ENCODE measurements at regions not wholly inside any gene's neighbourhood (a gene's known extent, or its start where the extent isn't known, plus 50 kb on each side); places are given as distances from the start of the nearest gene placed in this dataset.

DNA sequence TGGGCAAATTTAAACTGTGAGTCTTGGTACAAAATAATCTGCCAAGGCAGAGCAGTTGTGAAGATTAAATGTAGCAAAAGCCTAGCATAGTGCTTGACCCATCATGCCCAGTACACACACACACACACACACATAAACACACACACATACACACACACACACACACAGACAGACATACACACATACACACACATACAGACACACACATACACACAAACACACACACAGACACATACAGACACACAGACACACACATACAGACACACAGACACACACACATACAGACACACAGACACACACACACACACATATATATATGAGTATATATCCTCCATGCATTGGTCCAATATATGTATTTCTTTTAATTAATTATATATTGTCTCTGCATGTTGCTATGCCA, 328.8 kb upstream of the DNAJC19 start:
- Histone ChIP-seq H3K4me1 (ENCODE audit: low read length) (no peaks in the 10 kb centered on the region), H4K20me1 (ENCODE audit: insufficient read depth, low read length) (no peaks in the 10 kb centered on the region), H3K27me3 (ENCODE audit: low read depth, low read length) (0 out of 2 replicates have a peak, but pooled peaks cover under 1% of the 10 kb centered on the region), H3K4me2 (ENCODE audit: low read length) (no peak overlapping the region), H3K9me3 (ENCODE audit: insufficient read depth, low read length) (no peaks in the 10 kb centered on the region), H3K9ac (ENCODE audit: low read length) (no peak overlapping the region), H3K4me3 (ENCODE audit: low read length) (no peak overlapping the region), H3K79me2 (ENCODE audit: low read length) (no peaks in the 10 kb centered on the region), H3K36me3 (replicated peaks; ENCODE audit: low read depth, low read length) (no peaks in the 10 kb centered on the region), H2AFZ (ENCODE audit: low read depth, low read length) (no peak overlapping the region), H3K27ac (ENCODE audit: low read length) (no peak overlapping the region)
- no peak for TF ChIP-seq EZH2phosphoT487 (IDR thresholded peaks at IDR 0.05; ENCODE audit: low read depth)
- TF ChIP-seq, protein P1, sequence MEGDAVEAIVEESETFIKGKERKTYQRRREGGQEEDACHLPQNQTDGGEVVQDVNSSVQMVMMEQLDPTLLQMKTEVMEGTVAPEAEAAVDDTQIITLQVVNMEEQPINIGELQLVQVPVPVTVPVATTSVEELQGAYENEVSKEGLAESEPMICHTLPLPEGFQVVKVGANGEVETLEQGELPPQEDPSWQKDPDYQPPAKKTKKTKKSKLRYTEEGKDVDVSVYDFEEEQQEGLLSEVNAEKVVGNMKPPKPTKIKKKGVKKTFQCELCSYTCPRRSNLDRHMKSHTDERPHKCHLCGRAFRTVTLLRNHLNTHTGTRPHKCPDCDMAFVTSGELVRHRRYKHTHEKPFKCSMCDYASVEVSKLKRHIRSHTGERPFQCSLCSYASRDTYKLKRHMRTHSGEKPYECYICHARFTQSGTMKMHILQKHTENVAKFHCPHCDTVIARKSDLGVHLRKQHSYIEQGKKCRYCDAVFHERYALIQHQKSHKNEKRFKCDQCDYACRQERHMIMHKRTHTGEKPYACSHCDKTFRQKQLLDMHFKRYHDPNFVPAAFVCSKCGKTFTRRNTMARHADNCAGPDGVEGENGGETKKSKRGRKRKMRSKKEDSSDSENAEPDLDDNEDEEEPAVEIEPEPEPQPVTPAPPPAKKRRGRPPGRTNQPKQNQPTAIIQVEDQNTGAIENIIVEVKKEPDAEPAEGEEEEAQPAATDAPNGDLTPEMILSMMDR (IDR thresholded peaks at IDR 0.05; ENCODE audit: low read depth, low read length): no peak

DNA sequence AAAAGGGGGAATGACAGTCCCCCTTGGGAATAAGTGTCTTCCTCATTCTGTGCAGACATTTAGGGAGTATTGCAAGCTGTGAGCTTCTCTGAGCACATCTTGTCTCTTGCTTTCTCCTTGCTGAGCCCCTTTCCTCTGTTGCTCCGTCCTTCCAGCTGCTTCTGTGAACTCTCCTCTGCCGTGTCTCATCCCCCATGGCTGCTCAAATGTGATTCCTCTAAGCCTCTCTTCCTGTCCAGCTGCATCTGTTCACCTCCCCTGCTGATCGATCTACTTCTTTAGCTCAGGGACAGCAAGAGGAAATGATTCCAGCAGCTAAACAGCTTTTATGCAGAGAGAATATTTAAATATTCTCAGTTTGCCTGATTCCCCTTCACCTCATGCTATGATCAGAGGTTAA, 328.0 kb upstream of the DNAJC19 start:
- H4K20me1 ChIP-seq (ENCODE audit: insufficient read depth, low read length): no peaks in the 10 kb centered on the region
- no peak for TF ChIP-seq EZH2phosphoT487 (IDR thresholded peaks at IDR 0.05; ENCODE audit: low read depth)

DNA sequence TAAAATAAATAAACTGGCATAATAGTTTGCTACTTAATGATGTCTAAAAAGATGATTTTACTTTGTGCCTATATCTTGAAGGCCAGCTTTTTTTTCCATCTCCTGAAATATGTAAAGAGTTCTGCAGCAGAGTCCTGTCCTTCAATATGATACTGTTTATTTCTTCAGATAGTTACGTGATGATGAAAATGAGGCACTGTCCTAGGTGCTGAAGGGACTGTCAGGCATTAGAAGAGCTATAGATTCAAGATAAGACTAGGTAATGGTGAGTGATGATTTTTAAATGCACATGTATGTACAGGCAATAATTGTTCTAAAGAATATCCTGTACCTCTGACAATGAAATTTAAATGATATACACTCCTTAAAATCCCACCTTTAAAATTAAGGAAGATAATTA, 326.9 kb upstream of the DNAJC19 start:
- Histone ChIP-seq H3K27ac (ENCODE audit: low read length) (no peak overlapping the region), H3K4me3 (ENCODE audit: low read length) (no peak overlapping the region), H3K4me2 (ENCODE audit: low read length) (no peak overlapping the region), H3K27me3 (ENCODE audit: low read depth, low read length) (0 out of 2 replicates have a peak, but pooled peaks cover 4% of the 10 kb centered on the region), H3K36me3 (replicated peaks; ENCODE audit: low read depth, low read length) (no peaks in the 10 kb centered on the region), H2AFZ (ENCODE audit: low read depth, low read length) (no peak overlapping the region), H3K79me2 (ENCODE audit: low read length) (no peaks in the 10 kb centered on the region), H4K20me1 (ENCODE audit: insufficient read depth, low read length) (no peaks in the 10 kb centered on the region), H3K4me1 (ENCODE audit: low read length) (no peaks in the 10 kb centered on the region), H3K9me3 (ENCODE audit: insufficient read depth, low read length) (no peaks in the 10 kb centered on the region), H3K9ac (ENCODE audit: low read length) (no peak overlapping the region)
- no peak for TF ChIP-seq EZH2phosphoT487 (IDR thresholded peaks at IDR 0.05; ENCODE audit: low read depth)
- TF ChIP-seq, protein P1 (IDR thresholded peaks at IDR 0.05; ENCODE audit: low read depth, low read length): no peak

More for the DNA sequence above, 328.0 kb upstream of the DNAJC19 start:
- no peaks in the 10 kb centered on the region for H3K36me3 ChIP-seq (replicated peaks; ENCODE audit: low read depth, low read length)
- H3K4me2 ChIP-seq (ENCODE audit: low read length): no peak overlapping the region
- H3K4me3 ChIP-seq (ENCODE audit: low read length): no peak overlapping the region
- no peaks in the 10 kb centered on the region for H3K4me1 ChIP-seq (ENCODE audit: low read length)
- H3K27ac ChIP-seq (ENCODE audit: low read length): no peak overlapping the region
- no peak overlapping the region for H3K9ac ChIP-seq (ENCODE audit: low read length)
- H3K27me3 ChIP-seq (ENCODE audit: low read depth, low read length): 0 out of 2 replicates have a peak, but pooled peaks cover 4% of the 10 kb centered on the region
- no peak overlapping the region for H2AFZ ChIP-seq (ENCODE audit: low read depth, low read length)
- H3K9me3 ChIP-seq (ENCODE audit: insufficient read depth, low read length): no peaks in the 10 kb centered on the region
- H3K79me2 ChIP-seq (ENCODE audit: low read length): no peaks in the 10 kb centered on the region

DNA sequence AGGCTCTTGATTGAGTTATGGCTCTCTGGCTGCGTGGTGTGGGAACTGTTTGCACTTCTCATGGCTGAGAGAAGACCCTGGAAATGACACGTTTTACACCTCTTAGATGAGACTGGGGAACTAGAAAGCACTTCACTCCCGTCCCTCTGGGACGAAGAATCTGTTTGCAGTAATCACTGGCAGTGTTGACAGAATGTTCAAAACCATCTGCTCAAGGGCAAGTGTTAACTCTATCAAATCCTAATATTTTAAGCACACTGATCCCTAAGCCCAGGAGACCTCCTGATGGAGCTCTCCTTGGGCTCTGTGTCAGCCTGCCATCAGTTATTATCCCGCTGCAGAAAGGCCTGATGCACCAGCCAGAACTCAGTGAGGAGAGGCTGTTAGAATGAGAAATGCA, 323.8 kb upstream of the DNAJC19 start:
- Histone ChIP-seq H2AFZ (ENCODE audit: low read depth, low read length) (no peak overlapping the region), H3K4me1 (ENCODE audit: low read length) (no peaks in the 10 kb centered on the region), H3K4me3 (ENCODE audit: low read length) (no peak overlapping the region), H3K9ac (ENCODE audit: low read length) (no peak overlapping the region), H3K4me2 (ENCODE audit: low read length) (no peak overlapping the region), H3K9me3 (ENCODE audit: insufficient read depth, low read length) (no peaks in the 10 kb centered on the region), H3K27ac (ENCODE audit: low read length) (no peak overlapping the region), H3K36me3 (replicated peaks; ENCODE audit: low read depth, low read length) (no peaks in the 10 kb centered on the region), H3K27me3 (ENCODE audit: low read depth, low read length) (0 out of 2 replicates have a peak, but pooled peaks cover 4% of the 10 kb centered on the region), H4K20me1 (ENCODE audit: insufficient read depth, low read length) (no peaks in the 10 kb centered on the region), H3K79me2 (ENCODE audit: low read length) (no peaks in the 10 kb centered on the region)
- TF ChIP-seq EZH2phosphoT487 (IDR thresholded peaks at IDR 0.05; ENCODE audit: low read depth): no peak
- TF ChIP-seq, protein P1 (IDR thresholded peaks at IDR 0.05; ENCODE audit: low read depth, low read length): no peak

Data from OCI-LY3 (cell line).